Parathyroid adenoma (tissue), 2 donors: ENCODE measurements at regions not wholly inside any gene's neighbourhood (a gene's known extent, or its start where the extent isn't known, plus 50 kb on each side); places are given as distances from the start of the nearest gene placed in this dataset.

Experiments used
- H2AFZ ChIP-seq: fragments of 300-600 bp; sonication (generic); one replicate; pipeline ENCODE4 v1.7.0; 2017; ENCODE audit warnings: antibody characterized with exemption, mild to moderate bottlenecking
- H3K27ac ChIP-seq: fragments of 300-600 bp; sonication (generic); one replicate; pipeline ENCODE4 v1.7.0; 2017
- H3K27me3 ChIP-seq: fragments of 300-600 bp; sonication (generic); one replicate; pipeline ENCODE4 v1.7.0; 2017; ENCODE audit warnings: low read length; ENCODE audit not compliant: control insufficient read depth, insufficient read depth
- H3K36me3 ChIP-seq: fragments of 300-600 bp; sonication (generic); one replicate; pipeline ENCODE4 v1.7.0; 2017; ENCODE audit warnings: low read length; ENCODE audit not compliant: control insufficient read depth, insufficient read depth
- H3K4me1 ChIP-seq: fragments of 300-600 bp; sonication (generic); one replicate; pipeline ENCODE4 v1.7.0; 2017; ENCODE audit warnings: control low read depth
- H3K4me2 ChIP-seq: fragments of 300-600 bp; sonication (generic); one replicate; pipeline ENCODE4 v1.7.0; 2017; ENCODE audit warnings: low read length
- H3K4me3 ChIP-seq: fragments of 300-600 bp; sonication (generic); one replicate; pipeline ENCODE4 v1.7.0; 2017; ENCODE audit warnings: low read depth, low read length
- H3K79me2 ChIP-seq: fragments of 300-600 bp; sonication (generic); one replicate; pipeline ENCODE4 v1.7.0; 2017; ENCODE audit warnings: control low read depth
- H3K9ac ChIP-seq: fragments of 300-600 bp; sonication (generic); one replicate; pipeline ENCODE4 v1.7.0; 2017; ENCODE audit warnings: mild to moderate bottlenecking
- H3K9me3 ChIP-seq: fragments of 300-600 bp; sonication (generic); one replicate; pipeline ENCODE4 v1.7.0; 2017; ENCODE audit warnings: low read length; ENCODE audit not compliant: control insufficient read depth
- TF ChIP-seq, protein P1 (sequence below): fragments of 300-600 bp; sonication (generic); IDR thresholded peaks from one replicate; pipeline ENCODE4 v1.7.0; 2017; ENCODE audit warnings: antibody characterized with exemption, mild to moderate bottlenecking
- donor health status: primary hyperparathyroidism.

DNA sequence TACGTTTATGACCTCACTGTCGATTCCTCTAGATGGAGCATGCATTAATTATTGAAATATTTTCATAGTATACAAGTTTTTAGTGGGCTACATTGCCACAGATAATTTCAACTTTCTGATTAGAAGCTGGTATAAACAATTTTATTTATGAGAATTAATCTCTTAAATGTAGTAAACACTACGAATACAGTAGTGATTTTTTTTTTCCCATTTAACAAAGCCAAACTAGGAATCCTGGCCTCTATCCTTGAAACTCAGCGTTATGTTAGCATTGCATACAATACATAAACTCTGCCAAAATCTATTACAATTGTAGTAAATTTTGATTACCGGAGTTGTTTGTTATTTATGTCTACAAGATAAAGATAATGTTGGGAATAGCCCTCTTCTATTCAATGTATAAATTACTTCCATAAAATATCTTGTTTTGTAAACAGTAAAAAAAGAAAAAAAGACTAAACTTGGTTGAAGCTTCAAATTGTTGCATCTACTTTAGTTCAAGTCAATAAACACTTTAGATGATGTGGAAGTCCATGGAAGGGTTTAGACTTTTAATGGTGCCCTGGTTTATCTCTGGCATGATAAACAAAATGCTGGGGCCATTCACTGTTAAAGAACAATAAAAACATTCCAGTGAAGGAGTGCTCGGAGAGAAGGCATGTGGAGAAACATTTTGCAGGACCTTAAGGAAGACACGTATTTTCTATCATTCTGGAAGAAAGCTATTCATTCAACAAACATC lies 77.3 kb upstream of the NR2F2 start:
- H3K27ac ChIP-seq, result no peak overlapping the region
- no peaks in the 10 kb centered on the region for H3K36me3 ChIP-seq
- TF ChIP-seq, protein P1, sequence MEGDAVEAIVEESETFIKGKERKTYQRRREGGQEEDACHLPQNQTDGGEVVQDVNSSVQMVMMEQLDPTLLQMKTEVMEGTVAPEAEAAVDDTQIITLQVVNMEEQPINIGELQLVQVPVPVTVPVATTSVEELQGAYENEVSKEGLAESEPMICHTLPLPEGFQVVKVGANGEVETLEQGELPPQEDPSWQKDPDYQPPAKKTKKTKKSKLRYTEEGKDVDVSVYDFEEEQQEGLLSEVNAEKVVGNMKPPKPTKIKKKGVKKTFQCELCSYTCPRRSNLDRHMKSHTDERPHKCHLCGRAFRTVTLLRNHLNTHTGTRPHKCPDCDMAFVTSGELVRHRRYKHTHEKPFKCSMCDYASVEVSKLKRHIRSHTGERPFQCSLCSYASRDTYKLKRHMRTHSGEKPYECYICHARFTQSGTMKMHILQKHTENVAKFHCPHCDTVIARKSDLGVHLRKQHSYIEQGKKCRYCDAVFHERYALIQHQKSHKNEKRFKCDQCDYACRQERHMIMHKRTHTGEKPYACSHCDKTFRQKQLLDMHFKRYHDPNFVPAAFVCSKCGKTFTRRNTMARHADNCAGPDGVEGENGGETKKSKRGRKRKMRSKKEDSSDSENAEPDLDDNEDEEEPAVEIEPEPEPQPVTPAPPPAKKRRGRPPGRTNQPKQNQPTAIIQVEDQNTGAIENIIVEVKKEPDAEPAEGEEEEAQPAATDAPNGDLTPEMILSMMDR, result no peak
- H3K27me3 ChIP-seq, result no peaks in the 10 kb centered on the region
- no peak overlapping the region for H2AFZ ChIP-seq
- H3K9me3 ChIP-seq, result no peaks in the 10 kb centered on the region
- H3K4me2 ChIP-seq, result no peak overlapping the region
- no peak overlapping the region for H3K4me3 ChIP-seq
- no peaks in the 10 kb centered on the region for H3K79me2 ChIP-seq
- H3K4me1 ChIP-seq, result no peaks in the 10 kb centered on the region
- no peak overlapping the region for H3K9ac ChIP-seq

DNA sequence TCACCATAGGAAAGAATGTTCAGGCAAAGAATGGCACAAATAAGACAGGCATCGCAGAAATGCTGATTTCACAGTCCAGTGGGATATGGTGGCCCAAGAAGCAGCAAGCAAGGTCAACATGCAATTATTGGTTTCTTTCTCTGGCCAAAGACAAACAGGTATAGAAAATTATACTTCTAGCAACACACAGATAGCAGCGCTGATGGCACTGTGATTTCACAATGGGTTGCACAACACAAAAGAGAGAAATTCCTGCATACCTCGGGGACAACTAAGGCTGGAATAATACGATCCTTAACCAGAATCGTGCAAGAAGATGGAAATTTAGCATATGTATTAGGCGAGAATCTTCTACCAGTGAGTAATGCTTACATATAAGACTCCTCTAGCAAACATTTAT lies 76.3 kb upstream of the NR2F2 start:
- no peaks in the 10 kb centered on the region for H3K9me3 ChIP-seq
- no peaks in the 10 kb centered on the region for H3K79me2 ChIP-seq
- no peak overlapping the region for H3K9ac ChIP-seq
- no peaks in the 10 kb centered on the region for H3K4me1 ChIP-seq
- H2AFZ ChIP-seq, result no peak overlapping the region
- no peaks in the 10 kb centered on the region for H3K27me3 ChIP-seq
- TF ChIP-seq, protein P1, result no peak
- no peaks in the 10 kb centered on the region for H3K36me3 ChIP-seq
- H3K4me3 ChIP-seq, result no peak overlapping the region
- no peak overlapping the region for H3K27ac ChIP-seq
- H3K4me2 ChIP-seq, result no peak overlapping the region

DNA sequence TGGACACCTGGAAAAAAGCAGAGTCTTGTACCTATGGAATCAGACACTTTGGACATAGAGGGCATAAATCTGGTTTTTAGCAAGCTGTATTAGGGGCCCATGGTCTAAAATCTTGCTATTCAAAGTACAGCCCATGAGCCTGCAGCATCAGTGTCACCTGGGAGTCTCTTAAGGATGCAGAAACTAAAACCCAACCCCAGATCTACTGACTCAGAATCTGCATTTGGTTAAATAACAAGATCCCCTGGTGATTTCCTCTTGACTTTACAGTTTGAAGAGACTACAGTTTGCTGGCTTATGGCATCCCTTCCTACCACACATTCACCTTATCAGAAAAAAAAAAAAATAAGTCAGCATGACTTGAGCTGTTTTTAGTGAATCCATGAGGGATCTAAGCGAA lies 74.9 kb upstream of the NR2F2 start:
- no peaks in the 10 kb centered on the region for H3K79me2 ChIP-seq
- no peak overlapping the region for H3K4me3 ChIP-seq
- TF ChIP-seq, protein P1, result no peak
- H3K9me3 ChIP-seq, result no peaks in the 10 kb centered on the region
- H3K27ac ChIP-seq, result no peak overlapping the region
- H3K4me1 ChIP-seq, result no peaks in the 10 kb centered on the region
- no peak overlapping the region for H3K4me2 ChIP-seq
- H3K36me3 ChIP-seq, result no peaks in the 10 kb centered on the region
- H3K27me3 ChIP-seq, result no peaks in the 10 kb centered on the region
- no peak overlapping the region for H2AFZ ChIP-seq
- no peak overlapping the region for H3K9ac ChIP-seq

DNA sequence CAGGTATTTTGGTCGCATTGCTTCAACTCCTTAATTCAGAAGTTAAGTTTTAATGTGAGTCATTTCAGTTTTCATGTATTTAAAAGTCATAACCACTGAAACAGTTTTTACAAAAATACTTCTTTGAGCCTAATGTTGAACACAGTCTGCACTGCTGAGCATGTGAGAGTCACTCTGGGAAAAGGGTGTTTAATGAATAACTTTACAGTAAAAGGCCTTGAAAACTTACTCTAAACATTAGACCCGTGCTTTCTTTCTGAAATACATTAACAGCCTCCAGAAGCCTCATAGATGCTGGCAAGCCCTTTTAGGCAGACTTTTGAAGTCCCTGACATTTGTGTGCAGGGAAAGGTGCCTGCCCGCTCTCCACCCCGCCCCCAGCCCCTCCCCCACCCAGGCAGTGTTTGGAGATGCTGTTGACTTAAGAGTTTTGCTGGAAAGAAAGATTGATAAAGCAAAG lies 68.9 kb upstream of the NR2F2 start:
- no peak overlapping the region for H3K9ac ChIP-seq
- H3K36me3 ChIP-seq, result no peaks in the 10 kb centered on the region
- no peak overlapping the region for H3K4me2 ChIP-seq
- no peaks in the 10 kb centered on the region for H3K79me2 ChIP-seq
- TF ChIP-seq, protein P1, result no peak
- no peak overlapping the region for H3K4me3 ChIP-seq
- H3K4me1 ChIP-seq, result peaks cover 7% of the 10 kb centered on the region
- no peak overlapping the region for H2AFZ ChIP-seq
- no peaks in the 10 kb centered on the region for H3K27me3 ChIP-seq
- H3K27ac ChIP-seq, result no peak overlapping the region
- no peaks in the 10 kb centered on the region for H3K9me3 ChIP-seq

DNA sequence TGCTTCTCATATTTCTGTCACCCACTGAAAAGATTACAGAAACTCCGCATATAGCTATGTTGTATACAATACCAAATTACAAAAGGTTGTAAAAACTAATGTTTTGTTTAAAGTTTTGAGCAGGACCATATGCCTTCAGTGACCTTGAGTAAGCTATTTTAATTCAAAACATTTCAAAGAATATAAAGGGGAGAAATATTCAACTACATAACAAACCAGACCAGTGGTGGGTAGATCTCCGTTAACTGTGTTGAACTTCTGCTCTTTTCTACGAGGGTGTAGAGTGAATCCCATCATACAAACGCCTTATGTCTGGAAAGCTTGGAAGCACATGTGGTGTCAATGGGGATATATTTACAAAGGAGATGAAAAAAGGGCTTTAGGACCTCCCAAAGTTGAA lies 68.4 kb upstream of the NR2F2 start:
- Histone ChIP-seq H3K27ac (no peak overlapping the region), H3K9me3 (no peaks in the 10 kb centered on the region), H3K4me1 (peaks cover 7% of the 10 kb centered on the region), H3K36me3 (no peaks in the 10 kb centered on the region), H3K27me3 (no peaks in the 10 kb centered on the region), H3K4me2 (no peak overlapping the region), H3K4me3 (no peak overlapping the region), H2AFZ (no peak overlapping the region), H3K9ac (no peak overlapping the region), H3K79me2 (no peaks in the 10 kb centered on the region)
- TF ChIP-seq, protein P1, result no peak
